ENCODE measurements at regions not wholly inside any gene's neighbourhood (a gene's known extent, or its start where the extent isn't known, plus 50 kb on each side); places are given as distances from the start of the nearest gene placed in this dataset.

DNA sequence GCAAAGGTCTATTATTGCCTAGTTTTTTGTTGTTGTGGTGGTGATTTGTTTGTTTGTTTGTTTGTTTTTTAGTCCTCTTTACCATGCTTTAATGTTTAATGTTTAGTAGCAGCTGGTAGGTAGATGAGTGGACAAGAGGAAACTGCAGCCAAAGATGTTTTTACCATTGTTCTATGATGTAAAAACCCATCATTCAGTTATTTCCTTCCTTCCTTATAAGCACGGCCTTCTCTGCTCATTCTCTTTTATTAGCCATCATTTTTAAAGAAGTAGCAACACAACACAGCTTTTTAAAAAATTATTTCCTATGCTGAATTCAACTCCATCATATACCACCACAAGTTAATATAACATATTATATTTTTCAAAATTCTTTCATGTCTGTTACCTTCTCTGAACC is 58.5 kb upstream of the BOC start:
- Histone ChIP-seq H3K14ac (ENCODE audit: insufficient read depth, low read length) (no peak overlapping the region), H4K91ac (ENCODE audit: insufficient read length, low read depth, low read length) (no peak overlapping the region), H3K9me3 (ENCODE audit: control insufficient read depth, low read depth, low read length) (no peaks in the 10 kb centered on the region), H3T11ph (ENCODE audit: low read length) (no peak overlapping the region), H2AK5ac (ENCODE audit: insufficient read length, low read length) (no peak overlapping the region), H3K23me2 (ENCODE audit: insufficient read length, low read depth, low read length, poor library complexity, severe bottlenecking) (peaks cover 2% of the 10 kb centered on the region), H2AFZ (ENCODE audit: low read length) (no peak overlapping the region), H2BK12ac (ENCODE audit: insufficient read length, low read depth, low read length) (no peak overlapping the region), H3K9ac (ENCODE audit: extremely low read depth, insufficient read length, low read length) (no peak overlapping the region), H3K18ac (ENCODE audit: insufficient read length, low read depth, low read length) (no peak overlapping the region), H2BK5ac (ENCODE audit: insufficient read length, low read length) (no peak overlapping the region), H3K27me3 (ENCODE audit: insufficient read depth, low read length) (no peaks in the 10 kb centered on the region), H4K20me1 (ENCODE audit: control insufficient read depth, insufficient read depth, insufficient read length) (no peaks in the 10 kb centered on the region), H4K5ac (ENCODE audit: insufficient read length, low read depth, low read length) (no peak overlapping the region), H2BK20ac (ENCODE audit: low read depth, low read length, poor library complexity, severe bottlenecking) (no peak overlapping the region), H3K4me2 (ENCODE audit: insufficient read depth, insufficient read length, low read length) (no peak overlapping the region), H3K27ac (ENCODE audit: insufficient read length, low read depth, low read length) (no peak overlapping the region), H3K56ac (ENCODE audit: insufficient read length, low read depth, low read length) (no peak overlapping the region), H2BK15ac (ENCODE audit: low read depth, low read length) (no peak overlapping the region), H3K79me2 (ENCODE audit: insufficient read depth, low read length) (no peaks in the 10 kb centered on the region), H3K4ac (ENCODE audit: low read depth, low read length) (no peak overlapping the region), H3K23ac (ENCODE audit: insufficient read length, low read depth, low read length) (no peak overlapping the region), H2BK120ac (ENCODE audit: low read depth, low read length, poor library complexity, severe bottlenecking) (no peak overlapping the region), H3K79me1 (ENCODE audit: insufficient read depth, low read depth, low read length, poor library complexity, severe bottlenecking) (no peaks in the 10 kb centered on the region), H4K8ac (replicated peaks; ENCODE audit: insufficient read length, low read depth, low read length) (no peak overlapping the region), H3K4me1 (ENCODE audit: insufficient read depth, low read length) (no peaks in the 10 kb centered on the region; the same call in 1 of the 2 replicates)
- no peaks in the 10 kb centered on the region for H3K36me3 Mint-ChIP-seq (ENCODE audit: insufficient read depth in 1 of 3, low read depth in 3 of 3)
- peaks cover 37 to 41% of the 10 kb centered on the region in 2 experiments for H3K4me1 Mint-ChIP-seq
- no CpG with 5 or more reads among the region's 1 CpG for WGBS (ENCODE audit: extremely low coverage, insufficient read length, low lambda C conversion rate)
- H3K27ac Mint-ChIP-seq, result no peak overlapping the region; a peak in 1 of 7 replicates
- no peaks in the 10 kb centered on the region; a peak in 2 of 5 replicates for H3K9me3 Mint-ChIP-seq
- H3K4me3 Mint-ChIP-seq, result no peak overlapping the region
- H3K27me3 Mint-ChIP-seq (ENCODE audit: low read depth), result no peaks in the 10 kb centered on the region; the same call in none of the 2 replicates
- no peak for DNase-seq
- TF ChIP-seq, protein P1, sequence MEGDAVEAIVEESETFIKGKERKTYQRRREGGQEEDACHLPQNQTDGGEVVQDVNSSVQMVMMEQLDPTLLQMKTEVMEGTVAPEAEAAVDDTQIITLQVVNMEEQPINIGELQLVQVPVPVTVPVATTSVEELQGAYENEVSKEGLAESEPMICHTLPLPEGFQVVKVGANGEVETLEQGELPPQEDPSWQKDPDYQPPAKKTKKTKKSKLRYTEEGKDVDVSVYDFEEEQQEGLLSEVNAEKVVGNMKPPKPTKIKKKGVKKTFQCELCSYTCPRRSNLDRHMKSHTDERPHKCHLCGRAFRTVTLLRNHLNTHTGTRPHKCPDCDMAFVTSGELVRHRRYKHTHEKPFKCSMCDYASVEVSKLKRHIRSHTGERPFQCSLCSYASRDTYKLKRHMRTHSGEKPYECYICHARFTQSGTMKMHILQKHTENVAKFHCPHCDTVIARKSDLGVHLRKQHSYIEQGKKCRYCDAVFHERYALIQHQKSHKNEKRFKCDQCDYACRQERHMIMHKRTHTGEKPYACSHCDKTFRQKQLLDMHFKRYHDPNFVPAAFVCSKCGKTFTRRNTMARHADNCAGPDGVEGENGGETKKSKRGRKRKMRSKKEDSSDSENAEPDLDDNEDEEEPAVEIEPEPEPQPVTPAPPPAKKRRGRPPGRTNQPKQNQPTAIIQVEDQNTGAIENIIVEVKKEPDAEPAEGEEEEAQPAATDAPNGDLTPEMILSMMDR (conservative IDR thresholded peaks at IDR 0.05), result no peak
